Stimulated activated CD4-positive, alpha-beta T cell treated with anti-CD3 and anti-CD28 coated beads, Interleukin-15, amount 100 ng/mL, for 24 hours (primary cell): ENCODE measurements at regions not wholly inside any gene's neighbourhood (a gene's known extent, or its start where the extent isn't known, plus 50 kb on each side); places are given as distances from the start of the nearest gene placed in this dataset.

Experiments used
- DNase-seq: peaks from one replicate; pipeline ENCODE4 v3.0.0-alpha.2; 2020

GRCh38 chr10:90635111-90635765 lies 222.6 kb downstream of the HTR7 start:
- no peak for DNase-seq

GRCh38 chr10:90640756-90641155 lies 217.1 kb downstream of the HTR7 start:
- DNase-seq: no peak

GRCh38 chr10:90641731-90642130 lies 216.1 kb downstream of the HTR7 start:
- DNase-seq: no peak

GRCh38 chr10:90642136-90642535 lies 215.7 kb downstream of the HTR7 start:
- no peak for DNase-seq

GRCh38 chr10:90642650-90643049 lies 215.2 kb downstream of the HTR7 start:
- no peak for DNase-seq

GRCh38 chr10:90644165-90644564 lies 213.7 kb downstream of the HTR7 start:
- no peak for DNase-seq

- DNase-seq: no peak
These were observed 207.0 kb downstream of the HTR7 start for GRCh38 chr10:90650858-90651257.

GRCh38 chr10:90652519-90652918 lies 205.3 kb downstream of the HTR7 start:
- no peak for DNase-seq

- DNase-seq: no peak
These were observed 199.0 kb downstream of the HTR7 start for GRCh38 chr10:90658791-90659190.

- no peak for DNase-seq
These were observed 191.8 kb downstream of the HTR7 start for GRCh38 chr10:90665905-90666662.

- no peak for DNase-seq
These were observed 183.4 kb downstream of the HTR7 start for GRCh38 chr10:90674461-90674860.

- no peak for DNase-seq
These were observed 182.9 kb downstream of the HTR7 start for GRCh38 chr10:90674928-90675327.

- DNase-seq: no peak
These were observed 182.2 kb downstream of the HTR7 start for GRCh38 chr10:90675621-90676020.
